Naive thymus-derived CD4-positive, alpha-beta T cell (primary cell): ENCODE measurements at regions not wholly inside any gene's neighbourhood (a gene's known extent, or its start where the extent isn't known, plus 50 kb on each side); places are given as distances from the start of the nearest gene placed in this dataset.

ENCODE experiments used
- ATAC-seq: fragments of 150-1000 bp; cut with Tn5 transposase; 2 replicates; pipeline ENCODE4 v1.10.0; 2021; ENCODE audit warnings: mild to moderate bottlenecking, moderate library complexity
- CTCF ChIA-PET: fragments of 350-600 bp; sonication (Branson Sonifier 250); formaldehyde crosslinking; loops from one replicate; lab custom pipeline; 2021; ENCODE audit warnings: antibody characterized with exemption; lab: Charles Lee
- POLR2A ChIA-PET: fragments of 350-600 bp; sonication (Branson Sonifier 250); formaldehyde crosslinking; loops from one replicate; lab custom pipeline; 2021; ENCODE audit warnings: antibody characterized with exemption, inconsistent platforms; lab: Charles Lee
- DNase-seq, 9 donors: peaks; one replicate each; pipeline versions ENCODE4 v3.0.0 to v3.0.0-alpha.2; 2020 to 2022; ENCODE audit warnings: mixed read lengths in 1 of 9
- H3K27ac ChIP-seq: one replicate; pipeline ENCODE4 v1.7.0; 2013; ENCODE audit warnings: mild to moderate bottlenecking, low read depth, low read length, moderate library complexity
- H3K27me3 ChIP-seq, 2 donors: one replicate each; pipeline ENCODE4 v1.7.0; 2013; ENCODE audit warnings: low read length in 2 of 2, mild to moderate bottlenecking in 2 of 2, moderate library complexity in 2 of 2; ENCODE audit not compliant: control insufficient read depth in 2 of 2, insufficient read depth in 2 of 2
- H3K36me3 ChIP-seq, 3 experiments: 1 replicate in 2 of 3; 2 replicates in 1 of 3; pipeline ENCODE4 v1.7.0; 2013; ENCODE audit warnings: low read length in 3 of 3, mild to moderate bottlenecking in 3 of 3, moderate library complexity in 1 of 3; ENCODE audit not compliant: insufficient read depth in 3 of 3, control insufficient read depth in 2 of 3
- H3K4me1 ChIP-seq, 2 donors: one replicate each; pipeline ENCODE4 v1.7.0; 2013; ENCODE audit warnings: low read length in 2 of 2, mild to moderate bottlenecking in 2 of 2, moderate library complexity in 1 of 2; ENCODE audit not compliant: control insufficient read depth in 2 of 2, insufficient read depth in 2 of 2
- H3K4me3 ChIP-seq: 2 replicates; pipeline ENCODE4 v1.7.0; 2013; ENCODE audit warnings: mild to moderate bottlenecking, low read length
- H3K9me3 ChIP-seq, 3 experiments: 1 replicate in 2 of 3; 2 replicates in 1 of 3; pipeline ENCODE4 v1.7.0; 2013; ENCODE audit warnings: low read length in 3 of 3; ENCODE audit not compliant: control insufficient read depth in 2 of 3
- H3K27ac Mint-ChIP-seq, 9 donors: one replicate each; pipeline ENCODE4 v1.8.0; 2020 to 2022; ENCODE audit warnings: mixed read lengths in 9 of 9, mild to moderate bottlenecking in 8 of 9, moderate library complexity in 5 of 9, inconsistent platforms in 2 of 9
- H3K27me3 Mint-ChIP-seq, 5 donors: one replicate each; pipeline ENCODE4 v1.8.0; 2021 to 2022; ENCODE audit warnings: mixed read lengths in 5 of 5, mild to moderate bottlenecking in 1 of 5
- H3K36me3 Mint-ChIP-seq, 5 donors: one replicate each; pipeline ENCODE4 v1.8.0; 2020 to 2022; ENCODE audit warnings: mixed read lengths in 5 of 5, mild to moderate bottlenecking in 3 of 5, inconsistent platforms in 1 of 5
- H3K4me1 Mint-ChIP-seq, 7 donors: one replicate each; pipeline ENCODE4 v1.8.0; 2020 to 2022; ENCODE audit warnings: mixed read lengths in 7 of 7, mild to moderate bottlenecking in 3 of 7, inconsistent platforms in 1 of 7
- H3K4me3 Mint-ChIP-seq, 10 donors: one replicate each; pipeline ENCODE4 v1.8.0; 2020 to 2022; ENCODE audit warnings: mild to moderate bottlenecking in 10 of 10, mixed read lengths in 10 of 10, moderate library complexity in 6 of 10, inconsistent platforms in 2 of 10
- H3K9me3 Mint-ChIP-seq, 11 donors: one replicate each; pipeline ENCODE4 v1.8.0; 2020 to 2022; ENCODE audit warnings: mixed read lengths in 11 of 11, mild to moderate bottlenecking in 4 of 11, inconsistent platforms in 1 of 11, moderate library complexity in 1 of 11
- intact Hi-C, 2 donors: fragments of 100-400 bp; cut with micrococcal nuclease; formaldehyde crosslinking; loops; one replicate each; pipeline ENCODE4 v1.15.1; 2023

DNA sequence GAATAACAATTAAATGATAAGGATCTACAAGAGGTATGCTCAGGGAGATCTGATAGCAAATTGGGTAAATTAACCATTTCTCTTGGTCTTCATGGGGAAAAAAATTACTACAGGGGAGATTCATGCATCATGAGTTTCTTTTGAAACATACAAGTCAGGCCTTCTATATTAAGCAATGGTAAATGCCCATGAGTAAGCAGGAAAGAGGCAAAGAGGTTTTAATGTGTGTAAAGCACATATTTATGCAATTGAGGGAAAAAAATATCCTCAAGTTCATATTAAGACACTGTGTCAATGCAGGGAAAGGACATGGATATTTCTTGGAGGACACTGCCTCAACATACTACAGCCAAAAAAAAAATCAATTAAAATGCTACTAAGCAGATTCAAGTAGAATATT, 73.4 kb upstream of the NR4A3 start:
- intact Hi-C loops = no loop called here
- no peak for DNase-seq
- H3K9me3 ChIP-seq = no peaks in the 10 kb centered on the region
- Mint-ChIP-seq H3K4me3 (no peak overlapping the region), H3K27me3 (peaks cover 0 to 15% (median 5%) of the 10 kb centered on the region in 5 donors), H3K36me3 (no peaks in the 10 kb centered on the region), H3K27ac (no peak overlapping the region), H3K4me1 (no peaks in the 10 kb centered on the region), H3K9me3 (no peaks in the 10 kb centered on the region)
- no peaks in the 10 kb centered on the region for H3K27me3 ChIP-seq
- ChIA-PET POLR2A (no interaction called here), CTCF (no interaction called here)
- H3K4me3 ChIP-seq = no peak overlapping the region
- H3K27ac ChIP-seq = no peak overlapping the region
- no peaks in the 10 kb centered on the region for H3K36me3 ChIP-seq
- ATAC-seq = peak; percentile 40
- H3K4me1 ChIP-seq = no peaks in the 10 kb centered on the region

DNA sequence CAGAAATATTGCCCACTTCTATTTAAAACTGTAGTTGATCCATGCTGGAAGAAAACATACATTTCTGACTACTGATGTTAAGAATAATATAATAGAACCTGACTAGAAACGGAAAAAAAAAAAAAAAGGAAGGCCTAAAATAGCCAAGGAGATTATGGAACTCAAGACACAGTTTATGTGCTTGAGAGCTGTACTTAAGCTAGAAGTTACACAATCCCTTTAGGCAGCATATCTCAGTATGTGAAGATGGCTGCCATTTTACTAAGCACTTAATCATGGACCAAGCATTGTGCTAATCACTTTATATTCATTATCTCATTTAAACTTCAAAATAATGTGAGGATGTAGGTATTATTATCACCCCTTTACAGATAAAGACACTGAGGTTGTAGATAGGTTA, 73.0 kb upstream of the NR4A3 start:
- Histone ChIP-seq H3K9me3 (no peaks in the 10 kb centered on the region), H3K27me3 (no peaks in the 10 kb centered on the region), H3K36me3 (no peaks in the 10 kb centered on the region), H3K4me1 (no peaks in the 10 kb centered on the region), H3K4me3 (no peak overlapping the region), H3K27ac (no peak overlapping the region)
- POLR2A ChIA-PET = no interaction called here
- Mint-ChIP-seq H3K27ac (no peak overlapping the region), H3K27me3 (peaks cover 0 to 17% (median 5%) of the 10 kb centered on the region in 5 donors), H3K4me3 (no peak overlapping the region), H3K9me3 (no peaks in the 10 kb centered on the region), H3K36me3 (no peaks in the 10 kb centered on the region), H3K4me1 (no peaks in the 10 kb centered on the region)
- intact Hi-C loops = no loop called here
- DNase-seq = no peak
- ATAC-seq = peak; percentile 47
- CTCF ChIA-PET = no interaction called here

DNA sequence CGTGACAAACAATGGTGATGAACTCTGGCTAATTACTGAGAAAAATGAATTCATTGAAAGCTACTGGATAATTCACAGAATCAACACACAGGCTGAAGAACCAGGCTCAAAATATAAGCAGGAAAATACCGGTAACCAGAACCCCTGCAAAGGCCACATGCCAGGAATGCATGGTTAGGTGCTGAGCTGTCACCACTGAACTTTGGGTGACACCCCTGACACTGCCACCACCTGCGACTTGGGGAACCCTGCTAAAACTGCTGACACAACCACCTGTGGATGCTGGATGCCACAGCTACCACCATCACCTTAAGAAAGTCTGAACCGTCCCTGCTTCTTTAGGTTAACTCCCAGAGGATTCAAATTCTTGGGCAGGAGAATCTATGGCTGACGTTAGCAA, 72.0 kb upstream of the NR4A3 start:
- Mint-ChIP-seq H3K4me1 (no peaks in the 10 kb centered on the region), H3K27me3 (peaks cover 0 to 22% (median 5%) of the 10 kb centered on the region in 5 donors), H3K4me3 (no peak overlapping the region), H3K27ac (no peak overlapping the region), H3K9me3 (no peaks in the 10 kb centered on the region), H3K36me3 (no peaks in the 10 kb centered on the region)
- H3K4me3 ChIP-seq = no peak overlapping the region
- ATAC-seq = no peak
- DNase-seq = no peak
- intact Hi-C loops = no loop called here
- CTCF ChIA-PET = no interaction called here
- H3K9me3 ChIP-seq = no peaks in the 10 kb centered on the region
- POLR2A ChIA-PET = no interaction called here
- H3K36me3 ChIP-seq = no peaks in the 10 kb centered on the region
- H3K27me3 ChIP-seq = no peaks in the 10 kb centered on the region
- no peak overlapping the region for H3K27ac ChIP-seq
- no peaks in the 10 kb centered on the region for H3K4me1 ChIP-seq

DNA sequence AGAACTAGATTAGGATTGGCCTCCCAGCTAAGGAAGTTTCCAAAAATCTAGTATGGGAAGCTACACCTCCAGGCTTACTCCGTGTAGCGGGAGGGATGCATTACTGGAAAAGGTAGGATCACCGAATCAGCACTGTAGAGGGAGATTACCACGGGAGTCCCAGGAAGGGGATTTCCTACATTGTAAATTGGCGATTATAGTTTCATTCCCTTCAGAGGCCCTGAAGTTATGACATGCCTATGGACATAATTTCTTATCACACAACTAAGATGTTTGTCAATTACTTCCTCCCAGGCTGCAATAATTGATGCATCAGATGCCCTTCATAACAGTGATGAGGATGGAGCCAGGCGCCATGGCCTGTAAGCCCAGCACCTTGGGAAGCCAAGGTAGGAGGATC, 71.2 kb upstream of the NR4A3 start:
- H3K27me3 ChIP-seq = no peaks in the 10 kb centered on the region
- Mint-ChIP-seq H3K36me3 (no peaks in the 10 kb centered on the region), H3K4me1 (no peaks in the 10 kb centered on the region), H3K4me3 (no peak overlapping the region), H3K27me3 (peaks cover 0 to 30% (median 5%) of the 10 kb centered on the region in 5 donors), H3K9me3 (no peaks in the 10 kb centered on the region), H3K27ac (no peak overlapping the region)
- ChIA-PET POLR2A (no interaction called here), CTCF (no interaction called here)
- no peaks in the 10 kb centered on the region for H3K4me1 ChIP-seq
- no peaks in the 10 kb centered on the region for H3K9me3 ChIP-seq
- no peak overlapping the region for H3K4me3 ChIP-seq
- intact Hi-C loops = no loop called here
- no peak overlapping the region for H3K27ac ChIP-seq
- no peak for ATAC-seq
- no peaks in the 10 kb centered on the region for H3K36me3 ChIP-seq
- no peak for DNase-seq

DNA sequence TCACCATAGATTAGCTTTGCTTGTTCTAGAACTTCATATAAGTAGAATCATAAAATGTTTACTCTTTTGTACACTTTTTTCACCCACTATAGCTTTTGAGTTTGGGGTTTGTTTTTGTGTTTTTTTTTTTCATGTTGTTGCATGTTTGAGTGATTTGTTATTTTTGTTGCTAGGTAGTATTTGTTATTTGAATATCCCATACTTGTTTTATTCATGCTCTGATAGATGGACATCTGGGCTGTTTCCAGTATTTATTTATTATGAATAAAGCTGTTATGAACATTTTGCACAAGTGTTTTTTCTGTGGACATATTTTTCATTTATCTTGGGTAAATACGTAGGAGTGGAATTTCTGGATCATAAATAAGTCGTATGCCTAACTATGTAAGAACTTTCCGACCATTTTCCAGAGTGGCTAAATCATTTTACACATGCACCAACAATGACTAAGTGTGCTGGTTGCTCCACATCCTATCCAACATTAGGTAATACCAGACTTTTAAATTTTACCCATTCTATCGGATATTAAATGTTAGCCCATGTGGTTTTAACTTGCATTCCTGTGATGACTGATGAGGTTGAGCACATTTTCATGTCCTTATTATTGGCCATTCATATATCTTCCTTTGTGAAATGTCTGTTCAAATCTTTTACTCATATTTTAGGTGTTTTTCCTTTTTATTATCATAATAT, 69.1 kb upstream of the NR4A3 start:
- CTCF ChIA-PET = no interaction called here
- no peaks in the 10 kb centered on the region for H3K27me3 ChIP-seq
- no peak overlapping the region for H3K27ac Mint-ChIP-seq
- H3K36me3 Mint-ChIP-seq = no peaks in the 10 kb centered on the region
- H3K4me1 Mint-ChIP-seq = no peaks in the 10 kb centered on the region
- H3K27me3 Mint-ChIP-seq = peaks cover 0 to 33% (median 5%) of the 10 kb centered on the region in 5 donors
- no peak overlapping the region for H3K27ac ChIP-seq
- POLR2A ChIA-PET = no interaction called here
- ATAC-seq (no peak), DNase-seq (no peak)
- H3K9me3 Mint-ChIP-seq = no peaks in the 10 kb centered on the region
- H3K9me3 ChIP-seq = no peaks in the 10 kb centered on the region
- H3K4me3 ChIP-seq = no peak overlapping the region
- H3K36me3 ChIP-seq = no peaks in the 10 kb centered on the region
- intact Hi-C loops = no loop called here
- H3K4me1 ChIP-seq = no peaks in the 10 kb centered on the region
- H3K4me3 Mint-ChIP-seq = no peak overlapping the region

DNA sequence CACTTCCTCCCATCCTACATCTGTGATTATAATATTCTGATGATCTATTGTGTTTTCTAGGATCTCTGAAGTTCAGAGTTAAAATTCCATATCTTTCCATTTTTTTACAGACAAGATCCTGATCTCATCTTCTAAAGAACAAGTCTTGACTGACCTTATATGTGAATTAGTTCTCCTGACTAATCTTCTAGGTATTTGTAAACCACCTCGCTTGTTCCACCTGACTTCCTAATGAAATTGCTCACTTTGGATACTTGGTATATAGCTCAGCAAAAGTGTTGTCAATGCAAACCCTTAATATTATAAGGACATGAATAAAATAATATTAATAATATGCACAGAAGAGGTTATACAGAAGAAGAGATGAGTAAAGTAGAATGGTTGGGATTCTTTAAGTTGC, 68.2 kb upstream of the NR4A3 start:
- Histone ChIP-seq H3K36me3 (no peaks in the 10 kb centered on the region), H3K9me3 (no peaks in the 10 kb centered on the region), H3K27me3 (no peaks in the 10 kb centered on the region), H3K4me1 (no peaks in the 10 kb centered on the region), H3K27ac (no peak overlapping the region), H3K4me3 (no peak overlapping the region)
- no peaks in the 10 kb centered on the region for H3K4me1 Mint-ChIP-seq
- ChIA-PET CTCF (no interaction called here), POLR2A (no interaction called here)
- H3K4me3 Mint-ChIP-seq = no peak overlapping the region
- peaks cover 0 to 33% (median 5%) of the 10 kb centered on the region in 5 donors for H3K27me3 Mint-ChIP-seq
- no peaks in the 10 kb centered on the region for H3K9me3 Mint-ChIP-seq
- no peak for ATAC-seq
- H3K27ac Mint-ChIP-seq = no peak overlapping the region
- H3K36me3 Mint-ChIP-seq = no peaks in the 10 kb centered on the region
- DNase-seq = no peak
- intact Hi-C loops = no loop called here

DNA sequence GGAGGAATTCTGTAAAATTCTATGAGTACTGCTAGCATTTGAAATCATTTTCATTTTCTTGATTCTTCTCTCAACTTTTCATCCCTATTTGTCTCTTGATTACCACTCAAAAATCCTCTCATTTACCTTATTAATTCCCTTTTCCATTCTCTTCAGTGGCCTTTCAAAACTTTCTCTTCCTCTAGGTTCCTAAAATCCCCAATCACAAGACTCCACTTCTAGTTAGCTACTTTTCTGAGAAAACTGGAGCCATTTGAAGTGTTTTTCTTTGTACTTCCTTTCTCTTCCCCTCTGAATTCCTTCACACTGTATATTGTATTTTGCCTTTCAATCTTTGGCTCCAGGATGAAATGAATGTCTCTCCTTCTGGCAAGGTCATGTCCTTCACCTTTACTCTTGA, 61.3 kb upstream of the NR4A3 start:
- ChIA-PET CTCF (no interaction called here), POLR2A (no interaction called here)
- Mint-ChIP-seq H3K4me1 (no peaks in the 10 kb centered on the region), H3K4me3 (no peak overlapping the region), H3K27me3 (peaks cover 0 to 11% (median 8%) of the 10 kb centered on the region in 5 donors), H3K9me3 (peaks cover 0 to 3% (median 0%) of the 10 kb centered on the region in 11 donors), H3K36me3 (no peaks in the 10 kb centered on the region), H3K27ac (no peak overlapping the region)
- intact Hi-C loops = loop anchor here in 1 of 2 donors (10.0 kb wide), 1 partner anchor 56 kb away; no protein-coding TSS in a partner anchor
- H3K36me3 ChIP-seq = no peaks in the 10 kb centered on the region
- DNase-seq (no peak), ATAC-seq (no peak)
- no peak overlapping the region for H3K27ac ChIP-seq
- no peaks in the 10 kb centered on the region for H3K4me1 ChIP-seq
- H3K4me3 ChIP-seq = no peak overlapping the region
- H3K27me3 ChIP-seq = no peaks in the 10 kb centered on the region
- no peaks in the 10 kb centered on the region for H3K9me3 ChIP-seq
